Vagina (tissue), 2 donors: ENCODE measurements at regions not wholly inside any gene's neighbourhood (a gene's known extent, or its start where the extent isn't known, plus 50 kb on each side); places are given as distances from the start of the nearest gene placed in this dataset.

Experiments
- CTCF ChIP-seq, 3 experiments: fragments of 450-650 bp in 2 of 3; fragments of 200-600 bp in 1 of 3; sonication (generic) in 1 of 3; IDR thresholded peaks; one replicate each; pipeline ENCODE4 v1.5.1; 2017 to 2019; ENCODE audit warnings: antibody characterized with exemption in 3 of 3, mild to moderate bottlenecking in 2 of 3, moderate library complexity in 2 of 3
- POLR2A ChIP-seq, 2 donors: fragments of 450-650 bp; IDR thresholded peaks; one replicate each; pipeline ENCODE4 v1.6.1; 2017; ENCODE audit warnings: antibody characterized with exemption in 2 of 2, mild to moderate bottlenecking in 2 of 2, moderate library complexity in 2 of 2
- POLR2AphosphoS5 ChIP-seq, 2 donors: sonication (generic); formaldehyde crosslinking; IDR thresholded peaks; one replicate each; pipeline ENCODE4 v1.9.0; 2017; ENCODE audit warnings: antibody characterized with exemption in 2 of 2, mild to moderate bottlenecking in 2 of 2, low read depth in 1 of 2; ENCODE audit not compliant: insufficient read depth in 1 of 2

GRCh38 chr18:38902796-38903195 lies 1337.2 kb upstream of the CELF4 start:
- TF ChIP-seq CTCF (IDR thresholded peaks at IDR 0.05) (no peak), POLR2A (IDR thresholded peaks at IDR 0.05) (no peak), POLR2AphosphoS5 (IDR thresholded peaks at IDR 0.05; ENCODE audit: insufficient read depth in 1 of 2, low read depth in 1 of 2) (no peak)
